SK-N-SH (cell line): ENCODE measurements at regions not wholly inside any gene's neighbourhood (a gene's known extent, or its start where the extent isn't known, plus 50 kb on each side); places are given as distances from the start of the nearest gene placed in this dataset.

Source experiments
- CTCF ChIA-PET: fragments of 300-600, 350-600 bp; formaldehyde crosslinking; extraction: SDS; loops from one replicate; lab custom pipeline; 2021; lab: Yijun Ruan, JAX
- POLR2A ChIA-PET: fragments of 350-600 bp; sonication (Branson Sonifier 250); formaldehyde crosslinking; extraction: SDS; loops from one replicate; lab custom pipeline; 2020; ENCODE audit warnings: antibody characterized with exemption, inconsistent platforms; lab: Yijun Ruan, JAX
- DNase-seq: peaks from one replicate; pipeline ENCODE4 v3.0.0; 2012
- H2AFZ ChIP-seq: fragments of 200-600 bp; sonication (generic); 2 replicates; pipeline ENCODE4 v1.8.1; 2016; ENCODE audit warnings: antibody characterized with exemption, mild to moderate bottlenecking, low read depth
- H3F3A ChIP-seq: fragments of 200-600 bp; sonication (generic); replicated peaks from 2 replicates; pipeline ENCODE3; 2016; ENCODE audit warnings: antibody characterized with exemption, mild to moderate bottlenecking; ENCODE audit not compliant: insufficient read depth
- H3K27ac ChIP-seq, 2 experiments: fragments of 200-500 bp in 1 of 2; fragments of 200-600 bp in 1 of 2; sonication (Bioruptor generic) in 1 of 2; sonication (generic), shearing (Covaris generic) in 1 of 2; 2 replicates each; pipeline versions ENCODE4 v1.5.1 to v1.6.1; 2014 to 2016; ENCODE audit warnings: low read depth in 2 of 2, inconsistent platforms in 1 of 2, low read length in 1 of 2, mild to moderate bottlenecking in 1 of 2, mixed read lengths in 1 of 2
- H3K27me3 ChIP-seq: fragments of 200-600 bp; sonication (generic), shearing (Covaris generic); 2 replicates; pipeline ENCODE4 v1.6.1; 2016; ENCODE audit warnings: mixed run types; ENCODE audit not compliant: insufficient read depth
- H3K36me3 ChIP-seq, 2 experiments: fragments of 200-500 bp in 1 of 2; fragments of 200-600 bp in 1 of 2; sonication (Bioruptor generic) in 1 of 2; sonication (generic) in 1 of 2; replicated peaks in 1 of 2; 2 replicates each; pipeline versions ENCODE3 to v1.5.1; 2014 to 2016; ENCODE audit warnings: low read length in 1 of 2, mild to moderate bottlenecking in 1 of 2; ENCODE audit not compliant: insufficient read depth in 2 of 2, control insufficient read depth in 1 of 2
- H3K4me1 ChIP-seq, 2 experiments: fragments of 200-500 bp in 1 of 2; fragments of 200-600 bp in 1 of 2; sonication (Bioruptor generic) in 1 of 2; sonication (generic), shearing (Covaris generic) in 1 of 2; 2 replicates each; pipeline versions ENCODE4 v1.5.1 to v1.6.1; 2014 to 2016; ENCODE audit warnings: low read depth in 1 of 2, low read length in 1 of 2, mixed run types in 1 of 2; ENCODE audit not compliant: insufficient read depth in 2 of 2, control insufficient read depth in 1 of 2
- H3K4me2 ChIP-seq: fragments of 200-600 bp; sonication (generic), shearing (Covaris generic); 2 replicates; pipeline ENCODE4 v1.6.1; 2017; ENCODE audit warnings: mixed run types
- H3K4me3 ChIP-seq, 2 experiments: fragments of 200-500 bp in 1 of 2; fragments of 200-600 bp in 1 of 2; sonication (Bioruptor generic) in 1 of 2; sonication (generic), shearing (Covaris generic) in 1 of 2; 2 replicates each; pipeline versions ENCODE4 v1.5.1 to v1.8.1; 2014 to 2016; ENCODE audit warnings: low read depth in 2 of 2, inconsistent platforms in 1 of 2, low read length in 1 of 2, mild to moderate bottlenecking in 1 of 2, mixed read lengths in 1 of 2, moderate library complexity in 1 of 2
- H3K79me2 ChIP-seq: fragments of 200-600 bp; sonication (generic); 2 replicates; pipeline ENCODE4 v1.8.1; 2017; ENCODE audit warnings: mild to moderate bottlenecking; ENCODE audit not compliant: insufficient read depth
- H3K9ac ChIP-seq: fragments of 200-600 bp; sonication (generic); 2 replicates; pipeline ENCODE4 v1.6.1; 2017; ENCODE audit warnings: mixed run types
- H3K9me2 ChIP-seq: fragments of 200-600 bp; sonication (generic); 2 replicates; pipeline ENCODE4 v1.6.1; 2017; ENCODE audit warnings: mixed run types
- H3K9me3 ChIP-seq: fragments of 200-600 bp; sonication (generic); 2 replicates; pipeline ENCODE4 v1.6.1; 2017; ENCODE audit warnings: mixed run types, mild to moderate bottlenecking, moderate library complexity
- H4K20me1 ChIP-seq: fragments of 200-600 bp; sonication (generic); 2 replicates; pipeline ENCODE4 v1.6.1; 2017; ENCODE audit warnings: mild to moderate bottlenecking, mixed run types; ENCODE audit not compliant: insufficient read depth
- EP300 ChIP-seq, 2 experiments: IDR thresholded peaks; 2 replicates each; pipeline versions ENCODE4 v1.4.0 to v1.6.1; 2012; ENCODE audit warnings: borderline replicate concordance in 1 of 2, low read depth in 1 of 2, low read length in 1 of 2
- FOSL2 ChIP-seq: IDR thresholded peaks from 2 replicates; pipeline ENCODE4 v1.4.0; 2012; ENCODE audit warnings: low read depth, mild to moderate bottlenecking, moderate library complexity, borderline replicate concordance
- FOXM1 ChIP-seq: IDR thresholded peaks from 2 replicates; pipeline ENCODE4 v1.4.0; 2012; ENCODE audit warnings: low read depth, mild to moderate bottlenecking
- GABPA ChIP-seq: IDR thresholded peaks from 2 replicates; pipeline ENCODE4 v1.4.0; 2012; ENCODE audit warnings: low read depth, mild to moderate bottlenecking
- IRF3 ChIP-seq: fragments of 150-350 bp; IDR thresholded peaks from 2 replicates; pipeline ENCODE4 v1.6.1; 2016; ENCODE audit warnings: mild to moderate bottlenecking, low read depth, low read length
- JUND ChIP-seq: IDR thresholded peaks from 2 replicates; pipeline ENCODE4 v1.4.0; 2012
- MEF2A ChIP-seq: IDR thresholded peaks from 2 replicates; pipeline ENCODE4 v1.4.0; 2012; ENCODE audit warnings: low read depth, borderline replicate concordance
- NFIC ChIP-seq: IDR thresholded peaks from 2 replicates; pipeline ENCODE4 v1.4.0; 2012; ENCODE audit warnings: borderline replicate concordance
- NRF1 ChIP-seq: IDR thresholded peaks from 2 replicates; pipeline ENCODE4 v1.6.1; 2012; ENCODE audit warnings: low read depth, mild to moderate bottlenecking, low read length
- RAD21 ChIP-seq: IDR thresholded peaks from 2 replicates; pipeline ENCODE4 v1.6.1; 2012; ENCODE audit warnings: mild to moderate bottlenecking, low read length
- REST ChIP-seq: IDR thresholded peaks from 2 replicates; pipeline ENCODE4 v1.6.1; 2012; ENCODE audit warnings: mild to moderate bottlenecking, low read depth, low read length, moderate library complexity
- RFX5 ChIP-seq: IDR thresholded peaks from 2 replicates; pipeline ENCODE4 v1.6.1; 2012; ENCODE audit warnings: mild to moderate bottlenecking, improper control_type of control experiment, low read length
- RXRA ChIP-seq: IDR thresholded peaks from 2 replicates; pipeline ENCODE4 v1.4.0; 2012; ENCODE audit warnings: low read depth, mild to moderate bottlenecking, borderline replicate concordance
- SIN3A ChIP-seq: IDR thresholded peaks from 2 replicates; pipeline ENCODE4 v1.6.1; 2012; ENCODE audit warnings: low read depth, mild to moderate bottlenecking, low read length, moderate library complexity, borderline replicate concordance
- TAF1 ChIP-seq: IDR thresholded peaks from 2 replicates; pipeline ENCODE4 v1.6.1; 2012; ENCODE audit warnings: low read depth, mild to moderate bottlenecking, low read length, moderate library complexity, borderline replicate concordance
- TEAD4 ChIP-seq: IDR thresholded peaks from 2 replicates; pipeline ENCODE4 v1.4.0; 2012; ENCODE audit warnings: mild to moderate bottlenecking, borderline replicate concordance; ENCODE audit not compliant: insufficient read depth
- YY1 ChIP-seq: IDR thresholded peaks from 2 replicates; pipeline ENCODE4 v1.4.0; 2012; ENCODE audit warnings: low read depth, mild to moderate bottlenecking
- WGBS: methylation state at CpG from one replicate; pipeline ENCODE4 v1.1.6; 2017; ENCODE audit warnings: low lambda C conversion rate; 5-methylcytosine and 5-hydroxymethylcytosine counted together
- TF ChIP-seq, protein P1 (sequence below): IDR thresholded peaks from 2 replicates; pipeline ENCODE4 v1.4.0; 2012; ENCODE audit warnings: low read depth, borderline replicate concordance
- TF ChIP-seq, protein P2 (sequence below): fragments of 150-350 bp; IDR thresholded peaks from 2 replicates; pipeline ENCODE4 v1.6.1; 2017; ENCODE audit warnings: antibody characterized with exemption, low read length, low read depth, borderline replicate concordance
- TF ChIP-seq, protein P3 (sequence below): fragments of 200-600 bp; sonication (generic); IDR thresholded peaks from 2 replicates; pipeline ENCODE4 v1.6.1; 2017; ENCODE audit warnings: antibody characterized with exemption, mild to moderate bottlenecking, moderate library complexity
- TF ChIP-seq, protein P4 (sequence below): IDR thresholded peaks from 2 replicates; pipeline ENCODE4; 2012

GRCh38 chr21:39062196-39062595 lies 121.1 kb downstream of the PSMG1 start (continued):
- TF ChIP-seq NRF1 (no peak), RAD21 (no peak)
- TF ChIP-seq, protein P1, sequence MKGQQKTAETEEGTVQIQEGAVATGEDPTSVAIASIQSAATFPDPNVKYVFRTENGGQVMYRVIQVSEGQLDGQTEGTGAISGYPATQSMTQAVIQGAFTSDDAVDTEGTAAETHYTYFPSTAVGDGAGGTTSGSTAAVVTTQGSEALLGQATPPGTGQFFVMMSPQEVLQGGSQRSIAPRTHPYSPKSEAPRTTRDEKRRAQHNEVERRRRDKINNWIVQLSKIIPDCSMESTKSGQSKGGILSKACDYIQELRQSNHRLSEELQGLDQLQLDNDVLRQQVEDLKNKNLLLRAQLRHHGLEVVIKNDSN, result no peak
- TF ChIP-seq, all 33 proteins: peak for 0

DNA sequence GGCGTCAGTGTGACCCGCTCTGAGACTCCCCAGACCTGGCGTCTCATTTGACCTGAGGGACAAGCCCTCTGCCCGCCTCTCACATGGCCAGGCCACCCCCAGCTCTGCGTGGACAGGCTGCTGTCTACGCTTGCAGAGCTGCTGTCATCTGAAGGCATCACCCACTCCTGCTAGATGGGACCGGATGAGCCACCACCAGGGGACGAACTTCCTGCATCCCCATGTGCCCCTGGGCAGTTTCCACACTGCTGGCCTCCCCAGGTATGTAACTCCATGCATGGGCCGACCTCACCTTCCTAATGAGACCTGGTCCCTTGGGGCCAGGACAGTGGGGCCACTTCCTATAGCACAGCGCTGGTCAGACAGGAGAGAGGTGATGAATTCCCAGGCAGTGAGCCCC lies 121.5 kb downstream of the PSMG1 start:
- 65% methylated on average over 3 of the region's 10 CpGs for WGBS
- no peak overlapping the region for H2AFZ ChIP-seq

More for the DNA sequence above, 121.5 kb downstream of the PSMG1 start:
- no peak for DNase-seq
- no peaks in the 10 kb centered on the region for H3F3A ChIP-seq
- no peaks in the 10 kb centered on the region for H3K36me3 ChIP-seq
- TF ChIP-seq REST, result no peak
- no peak for TF ChIP-seq TEAD4
- TF ChIP-seq MEF2A, result no peak
- no peak for TF ChIP-seq YY1
- no peak for TF ChIP-seq NFIC
- no peak for TF ChIP-seq FOSL2
- TF ChIP-seq TAF1, result no peak
- no peak for TF ChIP-seq SIN3A
- TF ChIP-seq EP300 (IDR thresholded peaks at IDR 0.05; ENCODE audit: borderline replicate concordance in 1 of 2, low read depth in 1 of 2, low read length in 1 of 2), result no peak
- TF ChIP-seq JUND, result no peak
- no peak for TF ChIP-seq FOXM1
- TF ChIP-seq, protein P2, sequence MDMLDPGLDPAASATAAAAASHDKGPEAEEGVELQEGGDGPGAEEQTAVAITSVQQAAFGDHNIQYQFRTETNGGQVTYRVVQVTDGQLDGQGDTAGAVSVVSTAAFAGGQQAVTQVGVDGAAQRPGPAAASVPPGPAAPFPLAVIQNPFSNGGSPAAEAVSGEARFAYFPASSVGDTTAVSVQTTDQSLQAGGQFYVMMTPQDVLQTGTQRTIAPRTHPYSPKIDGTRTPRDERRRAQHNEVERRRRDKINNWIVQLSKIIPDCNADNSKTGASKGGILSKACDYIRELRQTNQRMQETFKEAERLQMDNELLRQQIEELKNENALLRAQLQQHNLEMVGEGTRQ, result no peak
- TF ChIP-seq, protein P3, sequence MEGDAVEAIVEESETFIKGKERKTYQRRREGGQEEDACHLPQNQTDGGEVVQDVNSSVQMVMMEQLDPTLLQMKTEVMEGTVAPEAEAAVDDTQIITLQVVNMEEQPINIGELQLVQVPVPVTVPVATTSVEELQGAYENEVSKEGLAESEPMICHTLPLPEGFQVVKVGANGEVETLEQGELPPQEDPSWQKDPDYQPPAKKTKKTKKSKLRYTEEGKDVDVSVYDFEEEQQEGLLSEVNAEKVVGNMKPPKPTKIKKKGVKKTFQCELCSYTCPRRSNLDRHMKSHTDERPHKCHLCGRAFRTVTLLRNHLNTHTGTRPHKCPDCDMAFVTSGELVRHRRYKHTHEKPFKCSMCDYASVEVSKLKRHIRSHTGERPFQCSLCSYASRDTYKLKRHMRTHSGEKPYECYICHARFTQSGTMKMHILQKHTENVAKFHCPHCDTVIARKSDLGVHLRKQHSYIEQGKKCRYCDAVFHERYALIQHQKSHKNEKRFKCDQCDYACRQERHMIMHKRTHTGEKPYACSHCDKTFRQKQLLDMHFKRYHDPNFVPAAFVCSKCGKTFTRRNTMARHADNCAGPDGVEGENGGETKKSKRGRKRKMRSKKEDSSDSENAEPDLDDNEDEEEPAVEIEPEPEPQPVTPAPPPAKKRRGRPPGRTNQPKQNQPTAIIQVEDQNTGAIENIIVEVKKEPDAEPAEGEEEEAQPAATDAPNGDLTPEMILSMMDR, result no peak
- TF ChIP-seq GABPA, result no peak
- no peak for TF ChIP-seq RFX5
- no peak for TF ChIP-seq RXRA
- TF ChIP-seq, protein P4, sequence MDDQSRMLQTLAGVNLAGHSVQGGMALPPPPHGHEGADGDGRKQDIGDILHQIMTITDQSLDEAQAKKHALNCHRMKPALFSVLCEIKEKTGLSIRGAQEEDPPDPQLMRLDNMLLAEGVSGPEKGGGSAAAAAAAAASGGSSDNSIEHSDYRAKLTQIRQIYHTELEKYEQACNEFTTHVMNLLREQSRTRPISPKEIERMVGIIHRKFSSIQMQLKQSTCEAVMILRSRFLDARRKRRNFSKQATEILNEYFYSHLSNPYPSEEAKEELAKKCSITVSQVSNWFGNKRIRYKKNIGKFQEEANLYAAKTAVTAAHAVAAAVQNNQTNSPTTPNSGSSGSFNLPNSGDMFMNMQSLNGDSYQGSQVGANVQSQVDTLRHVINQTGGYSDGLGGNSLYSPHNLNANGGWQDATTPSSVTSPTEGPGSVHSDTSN, result no peak
- TF ChIP-seq IRF3, result no peak
- ChIA-PET CTCF (interaction anchor here (1.1 to 1.5 kb wide), 2 partner anchors 19 to 21 kb away, joined by 3 to 5 read pairs; no protein-coding TSS in a partner anchor), POLR2A (no interaction called here)
- H3K9me3 ChIP-seq, result no peaks in the 10 kb centered on the region
- no peaks in the 10 kb centered on the region; a peak in 1 of 4 replicates for H3K4me1 ChIP-seq
- H3K9me2 ChIP-seq, result no peaks in the 10 kb centered on the region
- H3K27me3 ChIP-seq, result no peaks in the 10 kb centered on the region
- no peak overlapping the region for H3K4me3 ChIP-seq
- H4K20me1 ChIP-seq, result no peaks in the 10 kb centered on the region
- H3K4me2 ChIP-seq, result no peak overlapping the region
- no peak overlapping the region for H3K27ac ChIP-seq
- no peaks in the 10 kb centered on the region for H3K79me2 ChIP-seq
- H3K9ac ChIP-seq, result no peak overlapping the region
